Ascending aorta (tissue), 2 donors: ENCODE measurements at regions not wholly inside any gene's neighbourhood (a gene's known extent, or its start where the extent isn't known, plus 50 kb on each side); places are given as distances from the start of the nearest gene placed in this dataset.

Source experiments
- DNase-seq, 2 donors: peaks; one replicate each; pipeline ENCODE4 v3.0.0-alpha.2; 2019; ENCODE audit warnings: low spot score in 2 of 2
- H3K27ac ChIP-seq, 2 donors: fragments of 200-600 bp; sonication (generic); one replicate each; pipeline ENCODE4 v1.5.1; 2016 to 2017; ENCODE audit warnings: mild to moderate bottlenecking in 1 of 2
- H3K27me3 ChIP-seq: fragments of 200-600 bp; sonication (generic); one replicate; pipeline ENCODE4 v1.5.1; 2017
- H3K36me3 ChIP-seq, 2 donors: fragments of 200-600 bp; sonication (generic); one replicate each; pipeline ENCODE4 v1.5.1; 2016
- H3K4me1 ChIP-seq, 2 donors: fragments of 200-600 bp; sonication (generic); one replicate each; pipeline ENCODE4 v1.5.1; 2016 to 2017; ENCODE audit warnings: mild to moderate bottlenecking in 1 of 2
- H3K4me3 ChIP-seq, 2 donors: fragments of 200-600 bp; sonication (generic); one replicate each; pipeline ENCODE4 v1.5.1; 2016 to 2017; ENCODE audit warnings: mild to moderate bottlenecking in 1 of 2
- H3K9me3 ChIP-seq, 2 donors: fragments of 200-600 bp; sonication (generic); one replicate each; pipeline ENCODE4 v1.5.1; 2016
- CTCF ChIP-seq, 3 experiments: fragments of 200-600 bp in 2 of 3; fragments of 450-650 bp in 1 of 3; sonication (generic) in 2 of 3; IDR thresholded peaks; one replicate each; pipeline ENCODE4 v1.5.1; 2016 to 2019; ENCODE audit warnings: antibody characterized with exemption in 3 of 3, mild to moderate bottlenecking in 1 of 3, moderate library complexity in 1 of 3
- intact Hi-C: fragments of 100-400 bp; cut with DNase I; formaldehyde crosslinking; loops from one replicate; pipeline ENCODE4 v1.15.1; 2023

- Histone ChIP-seq H3K36me3 (no peaks in the 10 kb centered on the region), H3K27me3 (no peaks in the 10 kb centered on the region), H3K27ac (no peak overlapping the region), H3K4me3 (no peak overlapping the region), H3K4me1 (no peaks in the 10 kb centered on the region), H3K9me3 (peaks cover 4 to 5% of the 10 kb centered on the region in 2 donors)
- DNase-seq: no peak
- intact Hi-C loops: no loop called here
- TF ChIP-seq CTCF (IDR thresholded peaks at IDR 0.05): no peak
These were observed 226.2 kb upstream of the CLEC14A start for GRCh38 chr14:38481952-38482678.

- no peak overlapping the region for H3K27ac ChIP-seq
- no peak for TF ChIP-seq CTCF (IDR thresholded peaks at IDR 0.05)
- intact Hi-C loops: no loop called here
- H3K36me3 ChIP-seq: no peaks in the 10 kb centered on the region
- no peaks in the 10 kb centered on the region for H3K27me3 ChIP-seq
- H3K4me1 ChIP-seq: no peaks in the 10 kb centered on the region
- H3K4me3 ChIP-seq: no peak overlapping the region
- no peaks in the 10 kb centered on the region for H3K9me3 ChIP-seq
- DNase-seq: no peak
These were observed 213.3 kb upstream of the CLEC14A start for GRCh38 chr14:38469156-38469555.

- no peak for TF ChIP-seq CTCF (IDR thresholded peaks at IDR 0.05)
- Histone ChIP-seq H3K27me3 (no peaks in the 10 kb centered on the region), H3K27ac (no peak overlapping the region), H3K36me3 (no peaks in the 10 kb centered on the region), H3K9me3 (peaks cover 5 to 10% of the 10 kb centered on the region in 2 donors), H3K4me3 (no peak overlapping the region), H3K4me1 (no peaks in the 10 kb centered on the region)
- intact Hi-C loops: no loop called here
- no peak for DNase-seq
These were observed 186.3 kb upstream of the CLEC14A start for GRCh38 chr14:38442208-38442607.

- TF ChIP-seq CTCF (IDR thresholded peaks at IDR 0.05): no peak
- H3K4me1 ChIP-seq: no peaks in the 10 kb centered on the region
- H3K36me3 ChIP-seq: no peaks in the 10 kb centered on the region
- H3K27ac ChIP-seq: no peak overlapping the region
- H3K4me3 ChIP-seq: no peak overlapping the region
- no peaks in the 10 kb centered on the region for H3K9me3 ChIP-seq
- no peak for DNase-seq
- intact Hi-C loops: no loop called here
- H3K27me3 ChIP-seq: no peaks in the 10 kb centered on the region
These were observed 176.3 kb upstream of the CLEC14A start for GRCh38 chr14:38432186-38432585.

- Histone ChIP-seq H3K27ac (no peak overlapping the region), H3K4me1 (no peaks in the 10 kb centered on the region), H3K9me3 (no peaks in the 10 kb centered on the region), H3K27me3 (no peaks in the 10 kb centered on the region), H3K36me3 (no peaks in the 10 kb centered on the region), H3K4me3 (no peak overlapping the region)
- DNase-seq: no peak
- intact Hi-C loops: no loop called here
- TF ChIP-seq CTCF (IDR thresholded peaks at IDR 0.05): no peak
These were observed 175.3 kb upstream of the CLEC14A start for GRCh38 chr14:38431156-38431555.

GRCh38 chr14:38430522-38430921 lies 174.6 kb upstream of the CLEC14A start:
- Histone ChIP-seq H3K27me3 (no peaks in the 10 kb centered on the region), H3K36me3 (no peaks in the 10 kb centered on the region), H3K4me1 (no peaks in the 10 kb centered on the region), H3K27ac (no peak overlapping the region), H3K9me3 (peaks cover 0 to under 1% of the 10 kb centered on the region in 2 donors), H3K4me3 (no peak overlapping the region)
- DNase-seq: no peak
- intact Hi-C loops: no loop called here
- no peak for TF ChIP-seq CTCF (IDR thresholded peaks at IDR 0.05)
